SK-N-MC (cell line): ENCODE measurements at regions not wholly inside any gene's neighbourhood (a gene's known extent, or its start where the extent isn't known, plus 50 kb on each side); places are given as distances from the start of the nearest gene placed in this dataset.

ENCODE experiments used
- EZH2 ChIP-seq: fragments of 200-600 bp; sonication (generic); IDR thresholded peaks from one replicate; pipeline ENCODE4 v1.6.1; 2017; ENCODE audit warnings: antibody characterized with exemption
- POLR2AphosphoS5 ChIP-seq: IDR thresholded peaks from 2 replicates; pipeline ENCODE4 v1.6.1; 2012; ENCODE audit warnings: mild to moderate bottlenecking, low read depth, low read length, borderline replicate concordance

DNA sequence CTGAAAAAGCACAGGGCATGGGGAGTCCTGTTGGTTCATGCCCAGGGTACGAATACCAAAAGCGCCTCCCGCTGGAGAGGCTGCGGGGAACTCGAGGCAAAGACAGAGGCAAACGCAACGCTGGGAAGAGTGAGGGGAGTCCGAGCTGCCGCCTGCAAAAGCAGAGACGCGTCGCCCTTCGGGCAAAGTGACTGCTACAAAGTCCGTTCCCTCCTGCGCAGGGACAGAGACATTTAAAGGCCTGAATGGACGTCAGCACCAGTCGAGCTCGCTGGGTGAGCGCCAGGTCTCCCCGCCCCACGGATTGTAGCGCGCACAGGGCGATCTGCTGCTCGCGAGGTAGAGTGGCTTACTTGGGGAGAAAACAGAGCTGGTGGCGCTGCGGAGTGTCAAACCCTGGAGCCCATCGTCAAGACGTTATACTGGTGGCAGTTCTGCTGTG lies 732.8 kb downstream of the ZWINT start:
- TF ChIP-seq POLR2AphosphoS5 (no peak), EZH2 (no peak)
